Heart right ventricle (tissue), 16 donors: ENCODE measurements at regions not wholly inside any gene's neighbourhood (a gene's known extent, or its start where the extent isn't known, plus 50 kb on each side); places are given as distances from the start of the nearest gene placed in this dataset.
A peak's percentile ranks its signal among the peaks of the same experiment; 100 is the strongest.

ENCODE experiments used
- ATAC-seq, 8 donors: fragments of 200-7000 bp; cut with Tn5 transposase; one replicate each; pipeline ENCODE4 v1.9.1; 2020; ENCODE audit warnings: mild to moderate bottlenecking in 8 of 8, moderate library complexity in 8 of 8, moderate number of reproducible peaks in 1 of 8
- DNase-seq, 2 donors: peaks; one replicate each; pipeline ENCODE4 v3.0.0-alpha.2; 2020
- H3K27ac ChIP-seq, 10 donors: fragments of 200-600 bp; sonication (generic) in 2 of 10; one replicate each; pipeline versions ENCODE4 v1.5.0 to v1.8.0; 2020 to 2022; ENCODE audit warnings: mild to moderate bottlenecking in 3 of 10
- H3K27me3 ChIP-seq, 7 donors: fragments of 200-600 bp; one replicate each; pipeline ENCODE4 v1.8.0; 2021 to 2022; ENCODE audit warnings: mild to moderate bottlenecking in 2 of 7
- H3K36me3 ChIP-seq, 9 donors: fragments of 200-600 bp; sonication (generic) in 1 of 9; one replicate each; pipeline versions ENCODE4 v1.5.0 to v1.8.0; 2020 to 2022; ENCODE audit warnings: mild to moderate bottlenecking in 2 of 9
- H3K4me1 ChIP-seq, 9 donors: fragments of 200-600 bp; sonication (generic) in 1 of 9; one replicate each; pipeline versions ENCODE4 v1.5.0 to v1.8.0; 2020 to 2022; ENCODE audit warnings: mild to moderate bottlenecking in 4 of 9
- H3K4me3 ChIP-seq, 10 donors: fragments of 200-600 bp; sonication (generic) in 2 of 10; one replicate each; pipeline versions ENCODE4 v1.5.0 to v1.8.0; 2020 to 2022; ENCODE audit warnings: mild to moderate bottlenecking in 7 of 10, moderate library complexity in 2 of 10
- H3K9me3 ChIP-seq, 11 donors: fragments of 200-600 bp in 10 of 11; sonication (generic) in 2 of 11; one replicate each; pipeline versions ENCODE4 v1.5.0 to v1.8.0; 2013 to 2022; ENCODE audit warnings: mild to moderate bottlenecking in 2 of 11, control low read depth in 1 of 11, moderate library complexity in 1 of 11
- CTCF ChIP-seq, 9 donors: fragments of 200-600 bp; sonication (generic) in 2 of 9; IDR thresholded peaks; one replicate each; pipeline versions ENCODE4 v1.5.0 to v1.8.0; 2021 to 2022; ENCODE audit warnings: antibody characterized with exemption in 9 of 9, mild to moderate bottlenecking in 5 of 9, moderate library complexity in 1 of 9
- WGBS, 2 donors: extraction: QIAGEN DNeasy Blood & Tissue Kit; methylation state at CpG; one replicate each; pipeline ENCODE4 v1.1.7; 2013; ENCODE audit warnings: inconsistent platforms in 1 of 2; 5-methylcytosine and 5-hydroxymethylcytosine counted together
- intact Hi-C, 10 donors: fragments of 100-400 bp; cut with DNase I; formaldehyde crosslinking; loops; one replicate each; pipeline versions ENCODE4 v1.11.1 to v1.14.2; 2022
- donor health status: Arrhythmogenic right ventricular cardiomyopathy.
- donor health status: ischemic (EF 13 %, LVEDD 7.1; RV severe dilation, severe dysfunction).
- donor health status: healthy with polysubstance abuse.
- donor health status: DM: no; HTN: yes; CAD: no.
- donor health status: DM: no; HTN: no; CAD: no.
- donor health status: ischemic (EF 25% LVEDD 6.9; RV normal size, moderate dysfunction).
- donor health status: ischemic (EF 25% LVEDD 5.7; RV mildly dilated, moderate dysfunction).
- donor health status: healthy.
- donor health status: DM: yes; HTN: yes; CAD: no.
- donor health status: Ischemic cardiomyopathy.
- donor health status: ischemic (EF 35%, LVEDD 5.7; RV mildly dilated, moderate dysfunction).
- donor health status: nonischemic (EF 11% LVEDD 7.7; RV severe dilation, severe dysfunction).
- donor health status: DM: yes; HTN: yes; CAD: no.
- donor health status: PGD.
- donor health status: ischemic (EF 29% LVEDD 5.4; RV normal size, mild dysfunction).
- donor health status: nonischemic (EF 23%, LVEDD 6.1; RV moderate dilation, normal function).

GRCh38 chr3:64916937-64917336 lies 229.1 kb upstream of the ADAMTS9 start:
- Histone ChIP-seq H3K4me1 (peaks cover 0 to 75% (median 30%) of the 10 kb centered on the region in 9 donors), H3K27ac (peak overlapping the region in 9 of 10 donors; percentile 26 to 78 (median 40)), H3K9me3 (no peaks in the 10 kb centered on the region), H3K4me3 (no peak overlapping the region), H3K36me3 (no peaks in the 10 kb centered on the region), H3K27me3 (no peaks in the 10 kb centered on the region)
- DNase-seq (no peak), ATAC-seq (peak in 2 of 8 donors; percentile 10 to 23)
- no peak for TF ChIP-seq CTCF (IDR thresholded peaks at IDR 0.05)
- WGBS, 2 donors: 55 to 57% methylated on average over 4 of the region's 4 CpGs
- intact Hi-C loops: loop anchor here in 1 of 10 donors (5.0 kb wide), 1 partner anchor 255 kb away; no protein-coding TSS in a partner anchor

GRCh38 chr3:64916192-64916798 lies 228.5 kb upstream of the ADAMTS9 start:
- WGBS, 2 donors: 81 to 87% methylated on average over 8 of the region's 8 CpGs
- TF ChIP-seq CTCF (IDR thresholded peaks at IDR 0.05): no peak
- intact Hi-C loops: loop anchor here in 1 of 10 donors (5.0 kb wide), 1 partner anchor 256 kb away; no protein-coding TSS in a partner anchor

GRCh38 chr3:64915778-64916177 lies 228.0 kb upstream of the ADAMTS9 start:
- peak overlapping the region in 7 of 10 donors; percentile 26 to 78 (median 42) for H3K27ac ChIP-seq
- intact Hi-C loops: loop anchor here in 1 of 10 donors (5.0 kb wide), 1 partner anchor 257 kb away; no protein-coding TSS in a partner anchor
- H3K4me3 ChIP-seq: no peak overlapping the region
- WGBS, 2 donors: 67 to 71% methylated on average over 2 of the region's 2 CpGs
- DNase-seq (no peak), ATAC-seq (peak in 6 of 8 donors; percentile 32 to 83 (median 64))
- H3K9me3 ChIP-seq: no peaks in the 10 kb centered on the region
- no peaks in the 10 kb centered on the region for H3K36me3 ChIP-seq
- peaks cover 0 to 71% (median 30%) of the 10 kb centered on the region in 9 donors for H3K4me1 ChIP-seq
- H3K27me3 ChIP-seq: no peaks in the 10 kb centered on the region
- TF ChIP-seq CTCF (IDR thresholded peaks at IDR 0.05): no peak

More at GRCh38 chr3:64916192-64916798, 228.5 kb upstream of the ADAMTS9 start:
- no peaks in the 10 kb centered on the region for H3K9me3 ChIP-seq
- H3K4me3 ChIP-seq: no peak overlapping the region
- DNase-seq (no peak), ATAC-seq (peak in 1 of 8 donors; percentile 61)
- no peaks in the 10 kb centered on the region for H3K36me3 ChIP-seq
- H3K27me3 ChIP-seq: no peaks in the 10 kb centered on the region
- peaks cover 0 to 71% (median 30%) of the 10 kb centered on the region in 9 donors for H3K4me1 ChIP-seq
- H3K27ac ChIP-seq: peak overlapping the region in 8 of 10 donors; percentile 26 to 78 (median 41)

GRCh38 chr3:64913515-64913914 lies 225.7 kb upstream of the ADAMTS9 start:
- Histone ChIP-seq H3K36me3 (no peaks in the 10 kb centered on the region), H3K27ac (no peak overlapping the region), H3K4me1 (peaks cover 0 to 75% (median 36%) of the 10 kb centered on the region in 9 donors), H3K27me3 (no peaks in the 10 kb centered on the region), H3K9me3 (no peaks in the 10 kb centered on the region), H3K4me3 (no peak overlapping the region)
- ATAC-seq (no peak), DNase-seq (no peak)
- 92 to 95% methylated on average over 4 of the region's 4 CpGs for WGBS, 2 donors
- no peak for TF ChIP-seq CTCF (IDR thresholded peaks at IDR 0.05)
- intact Hi-C loops: no loop called here
